Heart right ventricle (tissue), 16 donors: ENCODE measurements at regions not wholly inside any gene's neighbourhood (a gene's known extent, or its start where the extent isn't known, plus 50 kb on each side); places are given as distances from the start of the nearest gene placed in this dataset.
"Not testable (repeated sequence)": the region's sequence is repeated elsewhere in the genome, so short reads cannot be mapped to it uniquely, and the experiment has no call there.

ENCODE experiments used
- ATAC-seq, 8 donors: fragments of 200-7000 bp; cut with Tn5 transposase; one replicate each; pipeline ENCODE4 v1.9.1; 2020; ENCODE audit warnings: mild to moderate bottlenecking in 8 of 8, moderate library complexity in 8 of 8, moderate number of reproducible peaks in 1 of 8
- DNase-seq, 2 donors: peaks; one replicate each; pipeline ENCODE4 v3.0.0-alpha.2; 2020
- H3K27ac ChIP-seq, 10 donors: fragments of 200-600 bp; sonication (generic) in 2 of 10; one replicate each; pipeline versions ENCODE4 v1.5.0 to v1.8.0; 2020 to 2022; ENCODE audit warnings: mild to moderate bottlenecking in 3 of 10
- H3K27me3 ChIP-seq, 7 donors: fragments of 200-600 bp; one replicate each; pipeline ENCODE4 v1.8.0; 2021 to 2022; ENCODE audit warnings: mild to moderate bottlenecking in 2 of 7
- H3K36me3 ChIP-seq, 9 donors: fragments of 200-600 bp; sonication (generic) in 1 of 9; one replicate each; pipeline versions ENCODE4 v1.5.0 to v1.8.0; 2020 to 2022; ENCODE audit warnings: mild to moderate bottlenecking in 2 of 9
- H3K4me1 ChIP-seq, 9 donors: fragments of 200-600 bp; sonication (generic) in 1 of 9; one replicate each; pipeline versions ENCODE4 v1.5.0 to v1.8.0; 2020 to 2022; ENCODE audit warnings: mild to moderate bottlenecking in 4 of 9
- H3K4me3 ChIP-seq, 10 donors: fragments of 200-600 bp; sonication (generic) in 2 of 10; one replicate each; pipeline versions ENCODE4 v1.5.0 to v1.8.0; 2020 to 2022; ENCODE audit warnings: mild to moderate bottlenecking in 7 of 10, moderate library complexity in 2 of 10
- H3K9me3 ChIP-seq, 11 donors: fragments of 200-600 bp in 10 of 11; sonication (generic) in 2 of 11; one replicate each; pipeline versions ENCODE4 v1.5.0 to v1.8.0; 2013 to 2022; ENCODE audit warnings: mild to moderate bottlenecking in 2 of 11, control low read depth in 1 of 11, moderate library complexity in 1 of 11
- WGBS, 2 donors: extraction: QIAGEN DNeasy Blood & Tissue Kit; methylation state at CpG; one replicate each; pipeline ENCODE4 v1.1.7; 2013; ENCODE audit warnings: inconsistent platforms in 1 of 2; 5-methylcytosine and 5-hydroxymethylcytosine counted together
- intact Hi-C, 10 donors: fragments of 100-400 bp; cut with DNase I; formaldehyde crosslinking; loops; one replicate each; pipeline versions ENCODE4 v1.11.1 to v1.14.2; 2022
- TF ChIP-seq, protein P1 (sequence below), 9 donors: fragments of 200-600 bp; sonication (generic) in 2 of 9; IDR thresholded peaks; one replicate each; pipeline versions ENCODE4 v1.5.0 to v1.8.0; 2021 to 2022; ENCODE audit warnings: antibody characterized with exemption in 9 of 9, mild to moderate bottlenecking in 5 of 9, moderate library complexity in 1 of 9
- donor health status: Arrhythmogenic right ventricular cardiomyopathy.
- donor health status: ischemic (EF 13 %, LVEDD 7.1; RV severe dilation, severe dysfunction).
- donor health status: healthy with polysubstance abuse.
- donor health status: DM: no; HTN: yes; CAD: no.
- donor health status: DM: no; HTN: no; CAD: no.
- donor health status: ischemic (EF 25% LVEDD 6.9; RV normal size, moderate dysfunction).
- donor health status: ischemic (EF 25% LVEDD 5.7; RV mildly dilated, moderate dysfunction).
- donor health status: healthy.
- donor health status: DM: yes; HTN: yes; CAD: no.
- donor health status: Ischemic cardiomyopathy.
- donor health status: ischemic (EF 35%, LVEDD 5.7; RV mildly dilated, moderate dysfunction).
- donor health status: nonischemic (EF 11% LVEDD 7.7; RV severe dilation, severe dysfunction).
- donor health status: DM: yes; HTN: yes; CAD: no.
- donor health status: PGD.
- donor health status: ischemic (EF 29% LVEDD 5.4; RV normal size, mild dysfunction).
- donor health status: nonischemic (EF 23%, LVEDD 6.1; RV moderate dilation, normal function).

DNA sequence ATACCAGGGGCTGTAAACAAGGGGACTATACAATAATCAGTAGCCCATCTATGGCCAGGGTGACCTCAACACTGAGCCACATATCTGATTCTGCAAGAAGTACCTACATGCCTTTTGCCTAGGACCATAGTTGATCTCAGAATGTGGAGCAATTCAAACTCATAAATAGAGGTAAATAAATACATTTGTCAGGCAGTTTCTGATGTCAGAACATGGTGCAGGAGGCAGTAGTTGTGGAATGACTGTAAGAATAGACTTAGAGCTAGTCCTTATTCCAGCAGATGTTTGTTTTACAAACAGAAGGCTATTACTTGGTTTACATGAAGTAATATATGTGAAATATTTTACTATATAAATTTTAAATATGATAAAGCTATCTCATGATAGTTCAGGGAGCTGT lies 330.7 kb upstream of the DAB2 start:
- no peak overlapping the region for H3K4me3 ChIP-seq
- no peak for ATAC-seq
- no peaks in the 10 kb centered on the region for H3K36me3 ChIP-seq
- H3K4me1 ChIP-seq: peaks cover 0 to 17% (median 0%) of the 10 kb centered on the region in 9 donors
- H3K27me3 ChIP-seq: no peaks in the 10 kb centered on the region
- peaks cover 0 to 19% (median 3%) of the 10 kb centered on the region in 11 donors for H3K9me3 ChIP-seq
- TF ChIP-seq, protein P1, sequence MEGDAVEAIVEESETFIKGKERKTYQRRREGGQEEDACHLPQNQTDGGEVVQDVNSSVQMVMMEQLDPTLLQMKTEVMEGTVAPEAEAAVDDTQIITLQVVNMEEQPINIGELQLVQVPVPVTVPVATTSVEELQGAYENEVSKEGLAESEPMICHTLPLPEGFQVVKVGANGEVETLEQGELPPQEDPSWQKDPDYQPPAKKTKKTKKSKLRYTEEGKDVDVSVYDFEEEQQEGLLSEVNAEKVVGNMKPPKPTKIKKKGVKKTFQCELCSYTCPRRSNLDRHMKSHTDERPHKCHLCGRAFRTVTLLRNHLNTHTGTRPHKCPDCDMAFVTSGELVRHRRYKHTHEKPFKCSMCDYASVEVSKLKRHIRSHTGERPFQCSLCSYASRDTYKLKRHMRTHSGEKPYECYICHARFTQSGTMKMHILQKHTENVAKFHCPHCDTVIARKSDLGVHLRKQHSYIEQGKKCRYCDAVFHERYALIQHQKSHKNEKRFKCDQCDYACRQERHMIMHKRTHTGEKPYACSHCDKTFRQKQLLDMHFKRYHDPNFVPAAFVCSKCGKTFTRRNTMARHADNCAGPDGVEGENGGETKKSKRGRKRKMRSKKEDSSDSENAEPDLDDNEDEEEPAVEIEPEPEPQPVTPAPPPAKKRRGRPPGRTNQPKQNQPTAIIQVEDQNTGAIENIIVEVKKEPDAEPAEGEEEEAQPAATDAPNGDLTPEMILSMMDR (IDR thresholded peaks at IDR 0.05): no peak
- intact Hi-C loops: no loop called here
- no peak for DNase-seq
- H3K27ac ChIP-seq: peak overlapping the region in 1 of 10 donors; percentile 38

DNA sequence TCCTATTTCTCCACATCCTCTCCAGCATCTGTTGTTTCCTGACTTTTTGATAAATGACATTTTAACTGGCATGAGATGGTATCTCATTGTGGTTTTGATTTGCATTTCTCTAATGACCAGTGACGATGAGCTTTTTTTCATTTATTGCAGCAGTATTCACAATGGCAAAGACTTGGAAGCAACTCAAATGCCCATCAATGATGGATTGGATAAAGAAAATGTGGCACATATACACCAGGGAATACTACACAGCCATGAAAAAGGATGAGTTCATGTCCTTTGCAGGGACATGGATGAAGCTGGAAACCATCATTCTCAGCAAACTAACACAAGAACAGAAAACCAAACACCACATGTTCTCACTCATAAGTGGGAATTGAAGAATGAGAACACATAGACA lies 329.0 kb upstream of the DAB2 start:
- H3K27ac ChIP-seq, H3K27me3 ChIP-seq, ATAC-seq, H3K36me3 ChIP-seq, DNase-seq, intact Hi-C loops, H3K4me3 ChIP-seq, H3K4me1 ChIP-seq: not testable (repeated sequence)
- peaks cover 0 to 19% (median 3%) of the 10 kb centered on the region in 11 donors for H3K9me3 ChIP-seq
- 92 to 93% methylated on average over 1 of the region's 1 CpG for WGBS, 2 donors

DNA sequence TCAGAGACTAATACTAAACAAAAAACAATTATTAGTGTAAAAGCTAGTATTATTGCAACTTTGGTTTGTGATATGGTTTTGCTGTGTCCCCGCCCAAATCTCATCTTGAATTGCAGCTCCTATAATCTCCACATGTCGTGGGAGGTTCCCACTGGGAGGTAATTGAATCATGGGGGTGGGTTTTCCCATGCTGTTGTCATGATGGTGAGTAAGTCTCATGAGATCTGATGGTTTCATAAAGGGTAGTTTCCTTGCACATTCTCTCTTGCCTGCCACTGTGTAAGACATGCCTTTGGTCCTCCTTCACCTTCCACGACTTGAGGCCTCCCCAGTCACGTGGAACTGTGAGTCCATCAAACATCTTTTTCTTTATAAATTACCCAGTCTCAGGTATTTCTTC lies 325.9 kb upstream of the DAB2 start:
- DNase-seq (no peak), ATAC-seq (no peak)
- Histone ChIP-seq H3K4me1 (peaks cover 0 to 2% (median 0%) of the 10 kb centered on the region in 9 donors), H3K4me3 (no peak overlapping the region), H3K27me3 (no peaks in the 10 kb centered on the region), H3K36me3 (no peaks in the 10 kb centered on the region), H3K27ac (no peak overlapping the region), H3K9me3 (peaks cover 0 to 19% (median 3%) of the 10 kb centered on the region in 11 donors)
- TF ChIP-seq, protein P1 (IDR thresholded peaks at IDR 0.05): no peak
- intact Hi-C loops: no loop called here
- WGBS, 2 donors: 76 to 81% methylated on average over 4 of the region's 4 CpGs

DNA sequence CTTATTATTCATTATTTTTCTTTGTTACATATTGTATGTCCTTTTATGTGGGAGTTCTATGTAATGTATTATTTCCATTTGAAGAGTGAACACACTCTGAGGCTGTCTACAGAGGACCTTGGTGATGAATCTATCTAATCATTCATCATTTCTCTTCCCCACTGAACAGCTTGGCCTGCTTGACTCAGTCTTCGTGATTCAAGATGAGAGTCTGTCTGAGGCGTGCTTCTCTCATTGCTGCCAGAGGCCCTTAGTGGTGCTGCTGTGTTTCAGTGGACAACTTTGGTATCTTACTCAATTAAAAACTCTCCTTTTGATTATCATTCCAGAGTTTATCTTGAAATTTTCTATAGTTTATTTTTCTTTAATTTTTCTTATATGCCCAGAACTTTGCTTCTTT lies 318.1 kb upstream of the DAB2 start:
- ATAC-seq (no peak), DNase-seq (no peak)
- Histone ChIP-seq H3K27me3 (no peaks in the 10 kb centered on the region), H3K4me3 (no peak overlapping the region), H3K9me3 (no peaks in the 10 kb centered on the region), H3K36me3 (no peaks in the 10 kb centered on the region), H3K4me1 (no peaks in the 10 kb centered on the region), H3K27ac (no peak overlapping the region)
- WGBS, 2 donors: 83 to 87% methylated on average over 2 of the region's 2 CpGs
- intact Hi-C loops: no loop called here
- TF ChIP-seq, protein P1 (IDR thresholded peaks at IDR 0.05): no peak

DNA sequence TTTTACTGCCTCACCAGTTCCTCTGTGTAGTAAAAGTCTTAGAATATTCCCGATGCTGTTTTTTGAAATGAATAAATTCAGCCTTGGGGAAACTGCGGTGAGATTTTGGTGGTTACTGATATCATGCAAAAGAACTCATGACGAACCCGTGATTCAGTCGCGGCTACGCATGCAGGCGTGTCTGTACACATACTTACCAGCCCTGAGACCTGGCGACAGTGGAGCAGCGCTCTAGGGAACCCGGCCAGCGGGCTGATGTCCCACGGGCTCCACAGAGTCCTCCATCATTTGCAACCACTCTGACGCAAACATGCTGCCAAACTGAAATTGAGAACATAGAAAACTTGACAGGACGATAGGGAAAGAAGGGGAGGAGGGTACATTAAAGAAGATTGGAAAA lies 315.6 kb upstream of the DAB2 start:
- H3K9me3 ChIP-seq: no peaks in the 10 kb centered on the region
- TF ChIP-seq, protein P1 (IDR thresholded peaks at IDR 0.05): no peak
- ATAC-seq: no peak
- H3K4me1 ChIP-seq: no peaks in the 10 kb centered on the region
- no peak overlapping the region for H3K4me3 ChIP-seq
- H3K36me3 ChIP-seq: no peaks in the 10 kb centered on the region
- WGBS, 2 donors: 91 to 92% methylated on average over 15 of the region's 15 CpGs
- H3K27me3 ChIP-seq: peaks cover 0 to 3% (median 0%) of the 10 kb centered on the region in 7 donors
- DNase-seq: no peak
- intact Hi-C loops: no loop called here
- no peak overlapping the region for H3K27ac ChIP-seq
